GM20431 (cell line): ENCODE measurements at regions not wholly inside any gene's neighbourhood (a gene's known extent, or its start where the extent isn't known, plus 50 kb on each side); places are given as distances from the start of the nearest gene placed in this dataset.

ENCODE experiments used
- in situ Hi-C: fragments of 300-500 bp; cut with MseI, MboI; formaldehyde crosslinking; loops from one replicate; pipeline ENCODE4 v1.15.0; 2020; ENCODE audit warnings: low sequenced_read_pairs; ENCODE audit not compliant: unreplicated experiment

GRCh38 chr6:56866917-56867522 lies 87.9 kb upstream of the BEND6 start:
- in situ Hi-C loops = loop anchor here (25.0 kb wide), 1 partner anchor 230 kb away; the partner anchor contains the start of gene DST

- in situ Hi-C loops = loop anchor here (25.0 kb wide), 1 partner anchor 228 kb away; the partner anchor contains the start of gene DST
These were observed 89.6 kb upstream of the BEND6 start for GRCh38 chr6:56865081-56865875.

DNA sequence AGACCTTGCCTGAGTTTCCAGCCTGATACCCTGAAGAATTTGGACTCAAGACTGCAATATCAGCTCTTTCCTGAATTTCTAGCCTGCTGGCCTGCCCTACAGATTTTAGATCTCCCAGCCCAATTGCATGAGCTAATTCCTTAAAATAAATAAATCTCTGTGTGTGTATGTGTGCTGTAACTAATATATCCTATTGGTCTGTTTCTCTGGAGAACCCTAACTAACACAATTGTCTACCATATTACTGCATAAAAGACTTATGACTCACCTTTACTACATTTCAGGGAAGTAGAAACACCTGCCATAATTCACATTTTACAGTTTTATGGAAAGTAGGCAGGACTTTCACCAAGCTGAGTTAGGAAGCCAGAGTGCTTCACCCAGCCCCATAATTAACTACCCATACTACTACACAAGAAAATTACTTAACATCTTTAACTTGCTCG lies 90.7 kb upstream of the BEND6 start:
- in situ Hi-C loops = loop anchor here (25.0 kb wide), 1 partner anchor 227 kb away; the partner anchor contains the start of gene DST

DNA sequence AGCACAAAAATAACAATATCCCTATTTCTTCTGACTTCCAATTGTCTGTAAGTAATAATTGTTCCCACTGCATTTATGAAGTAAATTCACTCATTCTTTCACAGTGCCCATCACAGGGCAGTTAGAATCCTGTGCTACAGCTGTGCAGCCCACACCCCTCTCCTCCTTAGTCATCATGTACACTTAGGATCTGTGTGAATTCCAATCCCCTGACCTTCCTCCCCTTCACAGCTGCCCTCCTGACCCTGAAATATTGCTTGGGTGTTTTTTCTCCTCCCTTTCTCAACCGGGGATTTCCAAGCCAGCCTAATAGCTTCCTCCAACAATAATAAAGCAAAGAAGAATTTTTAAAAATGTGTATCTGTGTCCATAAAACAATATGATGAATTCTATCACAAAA lies 91.5 kb upstream of the BEND6 start:
- in situ Hi-C loops = loop anchor here (25.0 kb wide), 1 partner anchor 226 kb away; the partner anchor contains the start of gene DST

DNA sequence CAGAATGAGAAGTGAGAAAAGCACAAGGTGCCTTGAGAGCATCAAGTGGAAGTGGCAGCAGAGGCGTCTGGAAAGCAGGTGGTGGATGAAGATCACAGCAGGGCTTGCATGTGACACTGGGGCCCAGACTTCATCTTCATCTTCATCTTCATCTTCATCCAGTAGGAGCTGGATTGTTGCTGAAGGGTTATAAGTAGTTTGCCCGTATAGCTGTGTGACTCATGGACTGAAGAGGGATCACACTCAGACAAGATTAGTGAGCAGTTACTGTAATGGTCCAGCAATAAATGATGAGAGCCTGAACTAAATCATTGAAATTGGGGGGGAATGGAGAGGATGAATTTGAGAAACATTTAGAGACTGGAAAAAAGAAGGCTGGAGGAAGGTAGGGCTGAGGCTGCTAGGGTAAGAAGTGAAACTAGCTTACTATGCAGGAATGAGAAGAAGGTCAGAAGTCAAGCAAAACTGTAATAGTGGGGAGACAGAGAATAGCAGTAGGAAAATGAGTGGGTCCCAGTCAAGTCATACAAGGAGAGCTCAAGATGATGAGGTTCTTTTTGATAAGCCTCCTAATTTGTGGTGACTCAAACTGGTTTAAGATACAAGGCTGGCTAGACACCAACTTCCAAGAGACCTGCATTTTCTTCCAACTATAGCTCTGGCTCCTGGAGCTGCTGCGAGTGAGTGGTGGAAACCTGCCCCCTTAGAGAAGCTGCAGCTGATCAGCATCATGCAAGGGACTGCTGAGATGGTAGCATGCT lies 92.3 kb upstream of the BEND6 start:
- in situ Hi-C loops = loop anchor here (25.0 kb wide), 1 partner anchor 225 kb away; the partner anchor contains the start of gene DST

GRCh38 chr6:56860475-56860874 lies 94.4 kb upstream of the BEND6 start:
- in situ Hi-C loops = loop anchor here (25.0 kb wide), 1 partner anchor 223 kb away; the partner anchor contains the start of gene DST

DNA sequence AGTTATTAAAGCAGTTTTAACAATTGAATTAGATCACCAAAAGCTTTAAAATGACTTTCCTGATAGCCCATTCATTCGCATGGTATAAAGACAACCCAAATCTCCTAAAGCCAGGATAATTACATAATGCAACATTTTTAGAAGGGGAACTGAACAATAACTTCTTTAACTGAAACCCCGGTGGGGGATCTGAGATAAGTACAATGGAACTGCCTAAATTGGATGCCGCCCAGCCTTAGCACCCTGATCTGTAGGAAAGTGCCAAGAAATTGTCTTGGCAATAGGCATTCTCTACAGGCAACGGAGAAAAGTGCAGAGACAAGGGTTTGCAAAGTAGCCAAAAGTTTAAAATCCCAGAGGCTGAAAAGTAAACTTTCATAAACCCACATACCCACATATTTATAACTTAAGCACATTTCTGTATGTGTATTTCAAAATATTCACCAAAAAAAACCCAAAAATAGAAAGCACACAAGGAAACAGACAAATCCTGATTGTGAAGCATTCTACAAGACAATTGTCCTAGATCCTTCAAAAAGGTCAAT lies 98.8 kb upstream of the BEND6 start:
- in situ Hi-C loops = loop anchor here (25.0 kb wide), 1 partner anchor 219 kb away; the partner anchor contains the start of gene DST

- in situ Hi-C loops = loop anchor here (25.0 kb wide), 1 partner anchor 217 kb away; the partner anchor contains the start of gene DST
These were observed 100.8 kb upstream of the BEND6 start for GRCh38 chr6:56854086-56854485.

DNA sequence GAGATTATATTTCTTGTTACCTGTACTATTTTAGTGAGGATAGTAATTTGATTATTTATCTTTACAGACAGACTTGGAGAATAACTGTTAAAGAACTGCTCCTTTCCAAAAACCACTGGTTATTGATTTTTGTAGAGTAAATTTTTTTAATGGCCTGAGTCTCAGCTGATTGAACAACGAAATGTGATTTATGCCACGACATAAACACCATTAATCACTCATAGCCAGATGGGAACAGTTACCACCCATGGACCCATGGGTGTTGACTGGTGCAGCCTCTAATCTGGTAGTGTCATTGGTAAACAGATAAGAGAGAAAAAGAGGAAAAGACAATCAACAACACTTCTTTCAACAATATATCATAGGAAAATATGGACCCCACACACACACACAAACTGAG lies 101.4 kb upstream of the BEND6 start:
- in situ Hi-C loops = loop anchor here (25.0 kb wide), 1 partner anchor 216 kb away; the partner anchor contains the start of gene DST

DNA sequence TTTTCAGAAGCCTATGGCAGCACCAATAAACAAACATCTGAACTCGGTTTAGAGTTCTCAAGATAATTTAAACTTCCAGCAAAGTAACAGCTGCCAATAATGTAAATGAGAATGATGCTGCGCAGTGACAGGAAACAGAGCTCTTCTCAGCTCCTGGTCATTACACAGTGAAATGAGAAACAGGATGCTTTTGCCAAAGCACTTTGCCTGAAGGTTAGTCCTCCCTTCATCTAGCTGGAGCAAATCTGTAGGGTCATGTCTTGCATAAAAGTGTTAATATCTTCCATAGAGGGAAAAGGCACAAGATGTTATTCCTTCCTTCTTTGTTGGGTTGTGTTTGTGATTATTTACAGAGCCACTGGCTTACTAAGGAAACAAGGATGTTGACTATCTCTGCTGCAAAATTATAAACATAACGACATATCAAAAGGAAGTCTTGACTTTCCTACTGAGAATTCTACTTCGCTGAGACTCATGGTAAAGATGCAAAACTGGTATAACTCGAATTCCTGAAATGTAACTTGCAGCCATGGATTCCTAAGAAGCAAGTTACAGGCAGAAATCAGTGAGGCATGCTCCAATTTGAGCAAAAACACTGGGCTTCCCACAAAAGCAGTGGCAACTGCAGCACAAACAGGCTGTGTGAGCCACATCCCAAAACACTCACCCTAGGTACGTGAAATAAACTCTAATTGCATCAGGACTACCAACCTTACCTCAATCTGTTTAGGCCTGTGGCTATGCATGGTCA lies 102.5 kb upstream of the BEND6 start:
- in situ Hi-C loops = loop anchor here (25.0 kb wide), 1 partner anchor 215 kb away; the partner anchor contains the start of gene DST

- in situ Hi-C loops = loop anchor here (25.0 kb wide), 1 partner anchor 214 kb away; the partner anchor contains the start of gene DST
These were observed 103.2 kb upstream of the BEND6 start for GRCh38 chr6:56851541-56852259.

DNA sequence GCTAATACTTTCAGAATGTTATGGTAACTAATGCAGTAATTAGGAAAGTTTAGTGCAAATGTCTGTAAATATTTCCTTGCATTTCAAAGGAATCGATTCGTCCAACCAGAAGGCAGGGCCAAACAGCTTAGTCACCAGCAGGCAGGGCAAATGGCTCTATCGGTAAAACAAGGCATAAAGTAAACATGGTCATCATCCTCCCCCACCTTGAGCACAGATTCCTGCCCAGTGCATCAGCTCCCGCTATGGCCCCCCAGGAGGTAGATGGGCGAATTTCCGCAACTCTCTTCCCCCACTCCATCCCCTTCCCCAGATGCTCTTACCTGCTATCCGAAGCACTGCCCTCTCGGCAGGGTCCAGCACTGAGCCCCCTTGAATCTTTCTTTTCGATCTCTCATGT lies 103.8 kb upstream of the BEND6 start:
- in situ Hi-C loops = loop anchor here (25.0 kb wide), 1 partner anchor 214 kb away; the partner anchor contains the start of gene DST

DNA sequence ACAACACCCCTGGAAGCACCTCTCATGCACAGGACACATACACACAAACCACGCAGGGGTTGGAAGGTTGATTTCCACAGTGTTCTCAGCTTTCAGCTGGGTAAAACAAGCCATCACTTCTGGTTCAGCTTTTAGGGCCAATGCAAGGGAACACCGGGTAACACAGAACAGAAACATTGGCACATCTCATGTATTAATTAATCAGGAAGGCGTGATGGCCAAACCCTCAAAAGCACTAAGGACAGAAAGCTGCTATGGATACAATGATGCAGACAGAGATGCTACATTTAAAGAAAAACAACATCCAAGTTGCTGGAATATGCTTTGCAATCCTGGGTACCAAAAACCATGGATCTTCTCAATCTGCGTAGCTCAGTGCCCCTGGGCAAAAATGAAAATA lies 104.3 kb upstream of the BEND6 start:
- in situ Hi-C loops = loop anchor here (25.0 kb wide), 1 partner anchor 213 kb away; the partner anchor contains the start of gene DST

DNA sequence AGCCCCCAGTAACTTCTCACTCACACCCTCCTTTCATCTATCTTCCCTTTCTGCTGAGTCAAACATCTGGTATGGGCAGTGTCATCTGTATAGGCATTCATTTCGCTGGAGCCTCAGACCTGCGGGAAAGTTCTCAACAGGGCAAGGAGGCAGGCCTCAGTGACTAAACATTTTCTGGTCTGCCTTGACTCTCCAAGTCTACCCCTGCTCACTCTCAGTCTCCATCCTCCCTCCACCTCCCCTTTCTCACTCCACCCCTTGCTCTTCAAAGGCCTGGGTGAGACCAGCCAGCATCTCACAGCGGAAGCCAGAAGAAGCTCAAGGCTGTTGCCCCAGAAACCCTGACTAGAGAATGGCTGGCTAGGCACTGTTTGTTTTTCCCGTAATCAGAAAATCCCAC lies 105.0 kb upstream of the BEND6 start:
- in situ Hi-C loops = loop anchor here (25.0 kb wide), 1 partner anchor 213 kb away; the partner anchor contains the start of gene DST

DNA sequence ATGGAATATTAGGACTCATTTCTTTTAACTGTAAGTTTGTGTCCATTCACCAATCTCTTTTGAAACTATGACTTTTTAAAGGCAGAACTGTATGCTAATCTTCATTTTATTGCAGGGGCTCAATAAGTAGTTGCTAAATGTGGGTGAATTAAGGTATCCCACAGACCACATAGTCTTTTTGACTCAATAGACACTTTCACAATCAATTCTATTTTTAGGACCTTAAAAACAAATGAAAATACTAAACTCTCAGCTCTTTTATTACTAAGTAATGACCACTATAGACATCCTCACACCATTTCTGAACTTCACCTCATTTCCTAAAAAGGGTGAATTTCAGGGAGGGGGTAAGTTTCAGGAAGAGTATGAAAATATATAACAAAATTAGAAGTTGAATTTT lies 106.8 kb upstream of the BEND6 start:
- in situ Hi-C loops = no loop called here

DNA sequence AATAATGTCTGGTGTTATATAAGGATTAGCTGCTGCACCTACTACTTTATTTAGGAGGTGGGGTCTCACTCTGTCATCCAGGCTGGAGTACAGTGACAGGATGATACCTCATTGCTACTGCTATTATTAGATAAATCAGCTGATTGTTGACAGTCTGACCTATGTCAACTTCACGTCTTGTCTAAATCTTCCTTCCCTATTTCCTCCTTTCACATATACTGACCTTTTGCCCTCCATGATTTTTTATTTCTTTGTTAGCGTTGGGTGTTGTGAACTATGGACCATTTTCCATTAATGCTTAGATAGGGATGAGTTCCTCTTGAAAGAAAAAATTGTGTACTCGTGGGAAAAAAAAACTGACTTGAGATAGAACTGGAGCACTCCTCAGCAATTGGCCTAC lies 109.9 kb upstream of the BEND6 start:
- in situ Hi-C loops = no loop called here

GRCh38 chr6:56843476-56844349 lies 111.2 kb upstream of the BEND6 start:
- in situ Hi-C loops = no loop called here
